ENCODE measurements at regions not wholly inside any gene's neighbourhood (a gene's known extent, or its start where the extent isn't known, plus 50 kb on each side); places are given as distances from the start of the nearest gene placed in this dataset.
"Not testable (repeated sequence)": the region's sequence is repeated elsewhere in the genome, so short reads cannot be mapped to it uniquely, and the experiment has no call there.

DNA sequence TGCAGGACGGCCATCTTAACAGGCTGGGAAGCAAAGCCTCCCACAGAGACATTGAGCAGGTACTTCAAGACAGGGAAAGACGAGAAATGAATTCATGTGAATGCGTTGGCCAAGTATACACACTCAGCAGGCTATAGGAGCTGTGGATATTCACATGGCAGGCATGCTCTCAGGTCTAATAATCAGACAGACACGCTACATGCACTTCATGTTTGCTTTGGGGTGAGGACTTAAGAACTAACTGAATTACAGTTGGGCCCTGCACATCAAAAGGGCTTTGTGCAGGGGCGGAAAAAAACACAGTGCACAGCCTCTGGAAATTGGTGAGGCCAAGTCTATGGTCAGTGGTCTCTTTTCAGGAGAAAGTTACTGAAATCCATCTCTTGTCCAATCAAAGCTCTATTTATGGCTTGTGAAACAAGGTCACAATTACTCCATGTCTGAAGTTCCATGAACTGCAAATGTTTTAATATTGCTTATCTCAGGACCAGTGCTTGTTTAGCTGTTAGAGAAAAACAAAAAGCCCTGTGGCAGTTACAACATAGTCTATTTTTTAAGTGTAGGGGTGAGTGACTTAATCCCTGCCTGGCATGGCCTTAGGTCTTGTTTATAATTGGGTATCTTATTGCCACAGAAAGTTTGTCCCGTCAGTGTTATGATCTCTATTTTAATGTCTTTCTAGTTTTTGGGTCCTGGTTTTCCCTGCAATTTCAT, 100.6 kb upstream of the GOLGA6L6 start:
- no peak for ATAC-seq (ENCODE audit: low FRiP score)
- DNase-seq (ENCODE audit: low spot score), result no peak
- TF ChIP-seq, protein P1, sequence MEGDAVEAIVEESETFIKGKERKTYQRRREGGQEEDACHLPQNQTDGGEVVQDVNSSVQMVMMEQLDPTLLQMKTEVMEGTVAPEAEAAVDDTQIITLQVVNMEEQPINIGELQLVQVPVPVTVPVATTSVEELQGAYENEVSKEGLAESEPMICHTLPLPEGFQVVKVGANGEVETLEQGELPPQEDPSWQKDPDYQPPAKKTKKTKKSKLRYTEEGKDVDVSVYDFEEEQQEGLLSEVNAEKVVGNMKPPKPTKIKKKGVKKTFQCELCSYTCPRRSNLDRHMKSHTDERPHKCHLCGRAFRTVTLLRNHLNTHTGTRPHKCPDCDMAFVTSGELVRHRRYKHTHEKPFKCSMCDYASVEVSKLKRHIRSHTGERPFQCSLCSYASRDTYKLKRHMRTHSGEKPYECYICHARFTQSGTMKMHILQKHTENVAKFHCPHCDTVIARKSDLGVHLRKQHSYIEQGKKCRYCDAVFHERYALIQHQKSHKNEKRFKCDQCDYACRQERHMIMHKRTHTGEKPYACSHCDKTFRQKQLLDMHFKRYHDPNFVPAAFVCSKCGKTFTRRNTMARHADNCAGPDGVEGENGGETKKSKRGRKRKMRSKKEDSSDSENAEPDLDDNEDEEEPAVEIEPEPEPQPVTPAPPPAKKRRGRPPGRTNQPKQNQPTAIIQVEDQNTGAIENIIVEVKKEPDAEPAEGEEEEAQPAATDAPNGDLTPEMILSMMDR (IDR thresholded peaks at IDR 0.05), result no peak

DNA sequence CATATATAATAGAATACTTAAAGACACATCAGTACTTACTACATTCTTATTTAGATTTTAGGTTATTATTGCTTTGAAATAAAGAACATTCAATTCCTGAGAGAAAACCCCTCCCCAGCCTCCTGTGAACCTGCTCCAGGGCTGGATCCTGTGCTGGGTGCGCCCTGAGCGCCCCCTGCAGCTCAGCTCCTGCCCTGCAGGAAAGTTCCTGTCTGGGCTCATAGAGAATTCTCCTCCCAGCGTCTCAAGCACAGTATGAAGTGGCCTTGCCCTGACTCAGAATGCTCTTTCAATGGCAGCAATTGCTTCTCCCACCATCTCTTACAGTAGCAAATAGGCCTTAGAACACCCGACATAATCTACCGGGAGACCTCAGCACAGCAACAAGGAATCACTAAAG, 98.8 kb upstream of the GOLGA6L6 start:
- ATAC-seq (ENCODE audit: low FRiP score); DNase-seq (ENCODE audit: low spot score): not testable (repeated sequence)

DNA sequence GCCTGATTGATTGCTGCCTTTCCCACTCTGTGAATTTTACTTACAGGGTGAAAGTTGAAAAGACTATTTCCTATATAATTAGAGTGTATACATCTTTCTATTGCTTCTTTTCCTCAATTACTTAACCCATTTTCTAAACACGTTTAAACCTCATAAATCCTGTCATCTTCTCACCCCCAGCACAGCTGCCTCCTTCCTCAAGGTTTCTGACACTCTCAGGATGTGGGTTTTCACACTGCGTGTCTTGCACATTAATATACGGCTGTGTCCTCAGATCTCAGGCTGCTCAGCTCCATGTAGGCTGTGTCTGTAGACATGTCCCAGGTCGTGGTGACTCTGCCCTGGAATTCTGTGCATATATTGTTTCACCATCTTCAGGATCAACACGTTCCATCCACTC, 97.6 kb upstream of the GOLGA6L6 start:
- DNase-seq (ENCODE audit: low spot score); ATAC-seq (ENCODE audit: low FRiP score): not testable (repeated sequence)

DNA sequence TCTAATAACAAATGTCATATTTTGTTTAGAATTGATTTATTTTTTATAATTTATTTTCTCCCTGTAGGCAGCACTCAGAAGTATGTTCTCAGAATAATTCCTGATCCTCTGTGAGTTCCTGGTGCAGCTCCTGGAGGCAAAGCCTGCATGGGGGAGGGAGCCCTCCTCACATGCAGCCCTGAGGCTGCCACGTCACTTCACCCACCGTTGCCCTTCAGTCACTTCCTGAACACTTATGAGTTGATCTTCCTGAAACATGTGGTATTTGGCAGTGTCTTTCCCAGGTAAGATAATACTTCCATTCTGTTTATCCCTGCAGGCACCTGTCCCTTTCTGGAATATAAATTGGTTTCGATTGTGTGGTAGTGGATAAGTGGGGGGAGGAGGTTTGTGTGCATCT, 95.9 kb upstream of the GOLGA6L6 start:
- not testable (repeated sequence) for ATAC-seq (ENCODE audit: low FRiP score)

DNA sequence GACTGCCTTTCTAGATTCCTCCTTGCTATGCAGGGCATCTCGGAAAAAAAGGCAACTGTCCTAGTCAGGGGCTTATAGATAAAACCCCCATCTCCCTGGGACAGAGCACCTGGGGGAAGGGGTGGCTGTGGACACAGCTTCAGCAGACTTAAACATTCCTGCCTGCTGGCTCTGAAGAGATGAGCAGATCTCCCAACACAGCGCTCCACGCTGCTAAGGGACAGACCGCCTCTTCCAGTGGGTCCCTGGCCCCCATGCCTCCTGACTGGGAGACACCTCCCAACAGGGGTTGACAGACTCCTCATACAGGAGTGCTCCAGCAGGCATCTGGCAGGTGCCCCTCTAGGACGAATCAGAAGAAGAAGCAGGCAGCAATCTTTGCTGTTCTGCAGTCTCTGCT, 87.9 kb upstream of the GOLGA6L6 start:
- ATAC-seq (ENCODE audit: low FRiP score); DNase-seq (ENCODE audit: low spot score): not testable (repeated sequence)

More for the DNA sequence above, 95.9 kb upstream of the GOLGA6L6 start:
- not testable (repeated sequence) for DNase-seq (ENCODE audit: low spot score)

DNA sequence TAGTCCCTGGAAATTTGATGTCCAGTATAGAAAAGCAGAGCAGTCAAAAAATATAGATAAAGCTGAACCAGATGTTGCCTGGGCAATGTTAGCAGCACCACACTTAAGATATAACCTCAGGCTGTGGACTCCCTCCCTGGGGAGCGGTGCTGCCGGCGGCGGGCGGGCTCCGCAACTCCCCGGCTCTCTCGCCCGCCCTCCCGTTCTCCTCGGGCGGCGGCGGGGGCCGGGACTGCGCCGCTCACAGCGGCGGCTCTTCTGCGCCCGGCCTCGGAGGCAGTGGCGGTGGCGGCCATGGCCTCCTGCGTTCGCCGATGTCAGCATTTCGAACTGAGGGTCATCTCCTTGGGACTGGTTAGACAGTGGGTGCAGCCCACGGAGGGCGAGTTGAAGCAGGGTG, 86.9 kb upstream of the GOLGA6L6 start:
- not testable (repeated sequence) for ATAC-seq (ENCODE audit: low FRiP score); DNase-seq (ENCODE audit: low spot score)

DNA sequence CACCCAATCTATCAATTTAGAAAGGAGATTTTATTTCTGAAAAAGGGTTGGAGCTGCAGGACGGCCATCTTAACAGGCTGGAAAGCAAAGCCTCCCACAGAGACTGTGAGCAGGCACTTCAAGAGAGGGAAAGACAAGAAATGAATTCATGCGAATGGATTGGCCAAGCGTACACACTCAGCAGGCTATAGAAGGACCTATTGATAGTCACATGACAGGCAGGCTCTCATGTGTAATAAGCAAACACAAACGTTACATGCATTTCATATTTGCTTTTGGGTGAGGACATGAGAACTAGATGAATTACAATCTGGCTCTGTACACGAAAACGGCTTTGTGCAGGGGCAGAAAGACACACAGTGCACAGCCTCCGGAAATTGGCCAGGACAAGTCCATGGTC, 83.9 kb upstream of the GOLGA6L6 start:
- DNase-seq (ENCODE audit: low spot score); ATAC-seq (ENCODE audit: low FRiP score): not testable (repeated sequence)

DNA sequence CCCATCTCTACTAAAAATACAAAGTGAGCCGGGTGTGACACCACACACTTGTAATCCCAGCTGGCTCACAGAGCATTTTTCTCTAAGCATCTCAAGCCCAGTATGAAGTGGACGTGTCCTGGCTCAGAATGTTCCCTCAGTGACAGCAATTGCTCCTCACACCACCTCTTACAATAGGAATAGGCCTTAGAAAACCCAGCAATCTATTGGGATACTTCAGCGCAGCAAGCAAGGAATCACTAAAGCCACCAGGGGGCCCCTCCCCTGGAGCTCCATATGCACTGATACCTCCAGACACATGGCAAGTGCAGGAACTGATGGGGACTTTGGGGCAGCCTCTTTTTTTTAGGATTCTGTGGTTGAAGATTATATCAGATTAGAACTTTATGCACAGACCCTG, 82.5 kb upstream of the GOLGA6L6 start:
- not testable (repeated sequence) for DNase-seq (ENCODE audit: low spot score); ATAC-seq (ENCODE audit: low FRiP score)

DNA sequence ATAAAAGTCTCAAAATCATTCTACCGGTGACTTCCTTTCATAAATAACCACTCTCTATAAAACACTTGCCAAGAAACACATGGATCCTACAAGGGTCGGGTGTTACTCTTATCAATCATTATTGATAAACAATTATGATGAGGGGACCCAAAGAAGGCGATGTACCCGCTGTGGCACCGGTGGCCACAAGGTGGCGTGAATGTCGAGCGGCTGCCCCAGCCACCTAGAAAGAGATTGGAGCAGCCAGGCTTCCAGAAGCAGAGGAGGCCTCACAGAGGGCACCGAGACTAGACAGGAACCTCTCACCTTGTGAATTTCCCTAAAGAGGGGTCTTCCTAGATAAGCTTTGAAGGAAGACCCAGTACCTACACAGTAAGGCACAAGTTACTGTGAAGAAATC, 80.5 kb upstream of the GOLGA6L6 start:
- DNase-seq (ENCODE audit: low spot score); ATAC-seq (ENCODE audit: low FRiP score): not testable (repeated sequence)

DNA sequence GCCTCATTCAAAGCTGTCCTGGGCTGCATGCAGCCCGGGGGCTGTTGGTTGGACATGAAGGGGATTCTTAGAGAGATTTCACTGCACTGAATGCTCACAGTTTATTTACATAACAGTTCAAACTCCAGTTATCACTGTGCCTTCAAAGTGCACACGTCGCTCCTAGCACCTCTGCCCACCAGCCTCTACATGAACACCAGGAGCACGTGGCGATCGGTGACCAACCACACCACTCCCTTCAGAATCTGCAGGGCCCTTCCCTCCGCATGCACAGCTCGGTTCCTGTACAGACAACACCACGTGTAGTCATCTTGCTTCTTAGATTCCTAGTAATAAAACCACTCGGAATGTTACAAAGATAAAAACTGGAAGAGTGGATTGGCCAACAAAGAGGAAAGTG, 72.9 kb upstream of the GOLGA6L6 start:
- DNase-seq (ENCODE audit: low spot score); ATAC-seq (ENCODE audit: low FRiP score): not testable (repeated sequence)

DNA sequence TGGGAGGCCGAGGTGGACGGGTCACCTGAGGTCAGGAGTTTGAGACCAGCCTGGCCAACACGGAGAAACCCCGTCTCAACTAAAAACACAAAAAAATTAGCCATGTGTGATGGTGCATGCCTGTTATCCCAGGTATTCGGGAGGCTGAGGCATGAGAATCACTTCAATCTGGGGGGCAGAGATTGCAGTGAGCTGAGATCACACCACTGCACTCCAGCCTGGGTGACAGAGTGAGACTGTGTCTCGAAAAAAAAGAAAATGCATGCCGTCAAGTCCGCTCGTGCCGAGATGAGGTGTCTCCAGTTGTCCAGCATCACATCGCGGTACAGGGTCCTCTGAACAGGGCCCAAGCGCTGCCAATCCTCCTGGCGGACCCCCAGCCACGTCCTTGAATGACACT, 71.2 kb upstream of the GOLGA6L6 start:
- not testable (repeated sequence) for ATAC-seq (ENCODE audit: low FRiP score); DNase-seq (ENCODE audit: low spot score)

DNA sequence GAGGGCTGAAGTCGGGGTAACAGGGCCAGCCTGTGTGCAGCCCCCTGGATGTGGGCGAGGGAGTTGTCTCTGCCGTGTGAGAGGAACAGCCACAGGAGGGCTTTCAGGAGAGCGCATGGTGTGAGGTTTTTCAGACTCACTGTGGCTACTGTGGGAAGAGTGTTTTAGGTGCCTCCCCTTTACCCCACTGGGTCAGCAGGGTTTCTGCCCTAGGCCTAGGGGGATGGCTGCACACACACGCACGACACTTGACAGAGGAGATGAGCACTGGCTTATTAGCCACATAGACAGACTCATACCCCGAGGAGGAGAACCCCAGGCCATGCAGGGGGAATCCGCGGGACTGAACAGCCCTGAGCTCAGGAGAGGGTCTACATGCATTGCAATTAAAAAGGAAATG, 70.8 kb upstream of the GOLGA6L6 start:
- ATAC-seq (ENCODE audit: low FRiP score), result peak; percentile 41

DNA sequence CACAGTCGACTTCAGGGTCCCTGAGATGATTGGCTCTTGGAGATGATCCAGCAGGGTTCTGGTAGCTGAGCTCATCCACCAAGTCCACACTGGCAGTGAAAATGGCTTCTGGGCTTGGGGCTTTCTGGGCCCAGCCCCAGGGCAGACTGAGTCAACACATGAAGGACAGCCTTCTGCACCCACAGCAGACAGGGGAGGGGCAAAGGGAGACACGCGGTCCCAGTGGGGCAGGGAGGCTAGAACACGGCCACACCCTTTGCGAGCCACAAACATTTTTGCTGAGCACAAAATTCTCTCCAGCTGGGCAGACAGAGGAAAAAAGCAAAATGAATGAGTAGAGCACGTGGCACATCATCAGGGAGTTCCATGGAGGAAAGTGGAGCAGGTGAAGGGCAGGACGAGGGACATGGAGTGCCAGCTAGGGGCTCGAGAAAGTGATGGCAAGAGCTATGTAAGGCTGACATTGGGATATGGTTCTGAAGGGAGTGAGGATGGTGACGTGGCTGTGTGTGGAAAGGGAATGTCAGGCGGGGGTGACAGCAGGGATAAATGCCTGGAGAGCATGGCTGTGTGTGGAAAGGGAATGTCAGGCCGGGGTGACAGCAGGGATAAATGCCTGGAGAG, 70.2 kb upstream of the GOLGA6L6 start:
- not testable (repeated sequence) for ATAC-seq (ENCODE audit: low FRiP score); DNase-seq (ENCODE audit: low spot score)

More for the DNA sequence above, 70.8 kb upstream of the GOLGA6L6 start:
- DNase-seq (ENCODE audit: low spot score), result not testable (repeated sequence)

DNA sequence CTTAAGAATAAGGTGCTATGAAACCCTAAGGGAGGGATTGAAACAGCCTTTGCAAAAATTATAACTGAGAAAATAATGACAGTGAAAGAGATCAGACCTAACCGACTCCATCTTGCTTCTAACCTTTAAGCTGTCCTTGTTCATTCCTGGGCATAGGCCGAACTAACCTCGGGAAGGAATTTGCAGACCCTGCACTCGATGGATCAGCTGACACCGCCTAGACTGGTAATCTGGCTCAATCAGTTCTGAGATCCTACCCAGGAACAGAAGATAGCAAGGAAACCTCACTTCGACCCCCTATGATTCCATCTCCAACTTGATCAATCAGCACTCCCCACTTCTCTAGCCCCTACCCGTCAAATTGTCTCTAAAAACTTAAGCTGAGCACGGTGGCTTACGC, 66.6 kb upstream of the GOLGA6L6 start:
- ATAC-seq (ENCODE audit: low FRiP score); DNase-seq (ENCODE audit: low spot score): not testable (repeated sequence)

DNA sequence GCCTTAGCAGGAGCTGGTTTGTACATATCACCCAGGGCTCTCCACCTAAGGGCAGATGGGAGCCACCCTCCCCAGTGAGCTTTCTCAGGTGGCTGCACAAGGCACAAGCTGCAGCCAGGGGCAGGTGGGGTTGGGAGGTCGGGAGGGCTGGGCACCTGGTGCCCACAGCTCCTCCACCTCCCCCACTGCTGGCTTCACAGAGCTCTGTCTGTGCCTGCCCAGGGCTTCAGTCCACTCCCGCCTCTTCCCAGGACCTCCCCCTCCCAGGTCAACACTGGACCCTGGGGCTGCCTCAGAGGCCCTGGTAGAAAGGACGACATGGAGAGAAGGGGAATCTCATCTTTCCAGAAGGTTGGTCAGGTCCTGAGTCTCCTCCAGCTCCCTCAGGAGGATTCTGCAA, 55.6 kb upstream of the GOLGA6L6 start:
- DNase-seq (ENCODE audit: low spot score); ATAC-seq (ENCODE audit: low FRiP score): not testable (repeated sequence)

DNA sequence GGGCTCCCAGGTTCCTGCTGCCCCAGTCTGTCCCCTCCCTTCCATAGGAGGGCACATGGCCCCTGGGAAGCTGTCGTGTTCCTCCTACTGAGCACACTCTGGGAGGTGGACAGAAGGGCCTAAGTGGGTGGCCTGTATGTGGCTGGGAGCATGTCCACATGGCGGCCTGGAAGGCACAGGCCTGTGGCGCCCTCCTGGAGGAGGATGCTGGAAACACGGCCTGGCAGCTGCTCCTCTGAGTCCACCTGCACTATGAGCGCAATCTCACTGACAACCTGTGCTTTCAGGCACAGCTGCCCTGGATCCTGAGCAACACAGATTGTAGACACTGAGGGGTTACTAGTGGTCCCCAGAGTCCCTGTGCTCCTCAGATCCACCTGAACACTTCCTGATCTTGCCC, 52.6 kb upstream of the GOLGA6L6 start:
- not testable (repeated sequence) for DNase-seq (ENCODE audit: low spot score); ATAC-seq (ENCODE audit: low FRiP score)

DNA sequence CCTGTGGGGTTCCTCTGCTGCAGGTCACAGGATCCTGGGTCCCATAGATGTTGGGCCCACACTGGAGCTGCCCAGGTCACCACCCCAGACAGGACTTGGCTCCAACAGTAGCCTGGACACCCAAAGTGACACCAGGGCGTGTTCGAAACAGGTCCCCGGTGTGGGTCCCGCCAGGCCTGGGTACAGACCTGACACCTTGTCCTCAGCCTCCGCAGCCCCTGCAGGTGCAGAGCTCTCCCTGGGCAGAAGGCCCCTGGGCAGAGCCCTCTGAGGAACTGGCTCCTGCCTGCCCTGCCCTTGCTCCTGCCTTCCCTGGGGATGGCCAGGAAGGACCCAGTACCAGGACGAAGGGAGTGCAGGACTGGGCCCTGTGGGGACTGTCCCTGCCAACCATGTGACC, 50.3 kb upstream of the GOLGA6L6 start:
- not testable (repeated sequence) for ATAC-seq (ENCODE audit: low FRiP score); DNase-seq (ENCODE audit: low spot score)

Measured in omental fat pad (tissue), 3 donors.